ENCODE measurements at regions not wholly inside any gene's neighbourhood (a gene's known extent, or its start where the extent isn't known, plus 50 kb on each side); places are given as distances from the start of the nearest gene placed in this dataset.
"Not testable (repeated sequence)": the region's sequence is repeated elsewhere in the genome, so short reads cannot be mapped to it uniquely, and the experiment has no call there.

DNA sequence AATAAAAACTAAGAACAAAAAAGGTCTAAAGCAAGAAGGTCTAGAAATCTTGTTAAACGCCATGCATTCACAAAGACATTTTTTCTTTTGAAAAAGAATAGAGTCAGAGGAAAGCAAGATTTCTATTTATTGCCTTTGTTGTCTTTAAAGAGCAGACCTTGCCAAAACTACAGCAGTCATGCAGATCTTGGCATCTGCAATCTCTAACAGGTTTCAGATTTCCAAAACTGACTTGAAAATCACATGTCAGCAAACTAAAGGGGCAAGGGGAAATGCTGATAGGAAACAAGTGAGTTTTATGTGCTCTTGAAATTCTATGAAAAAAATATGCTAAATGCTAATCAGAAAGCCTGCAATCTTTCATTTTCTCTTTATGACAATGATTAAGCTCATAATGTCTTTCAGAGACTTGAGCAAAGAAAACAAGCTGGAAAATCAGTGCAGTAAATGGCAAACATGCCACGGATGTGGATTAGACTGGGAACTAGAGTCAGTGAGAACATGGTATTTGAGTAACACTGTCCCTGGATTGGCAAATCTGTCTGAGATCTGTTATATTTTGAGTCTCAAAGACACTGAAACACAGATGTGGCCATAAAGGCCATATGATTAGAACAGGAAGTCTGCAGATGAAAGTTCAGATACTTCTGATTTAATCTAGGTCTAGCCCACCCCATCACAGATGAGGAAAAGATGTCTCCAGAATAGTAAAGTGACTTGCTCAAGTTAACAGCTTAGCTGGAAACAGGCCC, 361.4 kb upstream of the RPS23 start:
- DNase-seq = no peak

DNA sequence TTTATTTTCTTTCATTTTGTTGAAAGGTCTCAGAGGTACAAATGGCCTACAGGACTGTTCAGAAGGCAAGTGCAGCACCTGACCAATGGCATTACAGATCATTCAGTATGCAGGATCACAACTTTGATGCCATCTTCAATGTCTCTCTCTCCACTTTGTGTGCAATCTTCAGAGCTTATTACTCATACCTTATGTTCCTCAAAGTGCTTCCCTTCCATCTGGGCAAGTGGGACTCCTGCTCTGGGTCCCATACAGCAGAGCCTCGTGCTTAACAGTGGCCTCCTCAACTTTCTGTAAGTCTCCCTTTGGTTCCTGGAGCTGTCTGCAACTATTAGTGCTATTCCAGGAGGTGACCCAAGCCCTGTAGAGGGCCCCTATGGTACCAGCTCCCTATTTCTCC, 358.4 kb upstream of the RPS23 start:
- DNase-seq = no peak

DNA sequence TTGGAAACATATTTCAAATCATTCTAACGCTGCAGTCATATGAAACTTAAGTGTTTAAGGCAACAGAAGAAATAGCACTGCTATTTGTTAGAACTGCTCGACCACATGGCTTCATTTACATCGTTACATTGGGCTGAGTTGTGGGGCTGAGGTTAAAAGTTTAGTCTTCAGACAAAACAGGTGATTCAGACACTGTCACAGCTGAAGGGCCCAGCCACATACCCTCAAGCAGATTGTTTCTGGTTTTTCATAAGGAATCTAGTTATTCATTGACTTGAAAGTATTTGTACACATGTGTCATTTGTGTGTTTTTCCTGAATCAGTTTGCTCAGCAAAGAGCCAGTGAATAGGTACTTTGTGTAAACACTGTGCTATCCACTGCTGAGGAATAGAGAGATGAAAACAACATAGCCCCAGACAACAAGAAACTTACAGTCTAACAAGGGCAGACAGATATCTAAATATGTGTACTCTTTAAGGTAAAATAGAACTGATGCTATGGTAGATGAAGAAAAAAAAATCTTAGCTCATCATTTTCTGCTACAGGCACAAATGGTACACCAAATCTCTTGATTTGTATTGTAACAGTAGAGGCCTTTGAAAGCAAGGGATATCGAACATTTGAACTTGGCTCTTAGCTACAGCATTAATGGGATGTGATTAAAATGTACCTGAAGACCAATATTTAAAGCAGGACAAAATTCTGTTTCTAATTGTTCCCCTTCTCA, 357.6 kb upstream of the RPS23 start:
- DNase-seq = no peak

DNA sequence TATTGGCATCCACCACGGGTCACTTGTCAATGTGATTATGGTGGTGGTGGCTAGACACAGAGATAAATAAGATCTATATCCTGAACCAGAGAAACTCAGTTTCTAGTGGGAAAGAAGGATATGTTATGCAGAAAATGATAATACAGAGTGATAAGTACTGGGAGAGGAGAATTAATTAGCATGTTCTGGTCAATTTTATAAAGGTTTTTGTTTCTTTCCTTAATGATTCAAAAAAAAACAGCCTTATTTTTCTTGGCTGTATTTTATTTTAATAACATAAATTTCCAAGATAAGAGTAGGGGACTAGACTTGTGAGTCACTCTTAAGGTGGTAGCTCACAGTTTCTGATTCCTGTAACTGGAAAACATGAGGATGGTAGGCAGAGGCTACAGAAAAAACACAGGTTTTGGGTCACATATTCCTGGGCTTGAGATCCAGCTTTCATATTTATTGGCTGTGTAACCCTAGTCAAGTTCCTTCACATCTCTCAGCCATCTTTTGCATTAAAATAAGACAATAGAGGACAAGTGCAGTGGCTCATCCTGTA, 350.3 kb upstream of the RPS23 start:
- DNase-seq = no peak

DNA sequence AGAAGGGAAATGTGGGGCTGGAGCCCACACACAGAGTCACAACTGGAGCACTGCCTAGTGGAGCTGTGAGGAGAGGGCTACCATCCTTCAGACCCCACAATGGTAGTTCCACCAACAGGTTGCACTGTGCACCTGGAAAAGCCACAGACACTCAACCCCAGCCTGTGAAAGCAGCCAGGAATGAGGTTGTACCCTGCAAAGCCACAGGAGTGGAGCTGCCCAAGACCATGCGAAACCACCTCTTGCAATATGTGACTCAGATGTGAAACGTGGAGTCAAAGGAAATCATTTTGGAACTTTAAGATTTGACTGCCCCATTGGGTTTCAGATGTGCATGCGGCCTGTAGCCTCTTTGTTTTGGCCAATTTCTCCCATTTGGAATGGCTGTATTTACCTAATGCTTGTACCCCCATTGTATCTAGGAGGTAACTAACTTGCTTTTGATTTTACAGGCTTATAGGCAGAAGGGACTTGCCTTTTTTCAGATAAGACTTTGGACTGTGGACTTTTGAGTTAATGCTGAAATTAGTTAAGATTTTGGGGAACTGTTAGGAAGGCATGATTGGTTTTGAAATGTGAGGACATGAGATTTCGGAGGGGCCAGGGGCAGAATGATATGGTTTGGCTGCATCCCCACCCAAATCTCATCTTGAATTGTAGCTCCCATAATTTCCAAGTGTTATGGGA, 348.9 kb upstream of the RPS23 start:
- not testable (repeated sequence) for DNase-seq

DNA sequence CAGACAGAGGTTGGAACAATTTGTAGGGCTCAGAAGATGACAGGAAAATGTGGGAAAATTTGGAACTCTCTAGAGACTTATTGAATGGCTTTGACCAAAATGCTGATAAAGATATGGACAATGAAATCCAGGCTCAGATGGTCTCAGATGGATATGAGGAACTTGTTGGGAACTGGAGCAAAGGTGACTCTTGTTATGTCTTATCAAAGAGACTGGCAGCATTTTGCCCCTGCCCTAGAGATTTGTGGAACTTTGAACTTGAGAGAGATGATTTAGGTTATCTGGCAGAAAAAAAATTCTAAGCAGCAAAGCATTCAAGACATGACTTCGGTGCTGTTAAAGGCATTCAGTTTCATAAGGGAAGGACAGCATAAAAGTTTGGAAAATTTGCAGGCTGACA, 347.9 kb upstream of the RPS23 start:
- DNase-seq = not testable (repeated sequence)

DNA sequence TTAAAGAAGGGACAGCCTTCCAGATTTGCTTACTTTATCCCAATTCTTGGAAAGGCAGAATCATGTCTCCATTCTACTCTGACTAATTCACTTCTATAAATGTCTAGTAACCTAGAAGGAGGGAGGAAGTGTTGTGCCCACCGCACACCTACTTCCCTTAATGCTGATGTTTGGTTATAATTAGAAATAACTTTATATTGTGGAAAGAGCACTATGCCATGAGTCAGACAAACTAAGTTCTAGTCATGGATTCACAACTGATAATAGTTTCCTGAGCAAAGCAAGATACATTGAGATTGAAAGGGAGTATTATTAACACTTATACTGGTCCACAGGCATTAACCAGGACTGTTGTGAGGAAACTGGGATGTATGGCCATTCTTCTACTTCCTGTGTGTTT, 345.9 kb upstream of the RPS23 start:
- no peak for DNase-seq

GRCh38 chr5:82622711-82623514, 344.8 kb upstream of the RPS23 start:
- no peak for DNase-seq

DNA sequence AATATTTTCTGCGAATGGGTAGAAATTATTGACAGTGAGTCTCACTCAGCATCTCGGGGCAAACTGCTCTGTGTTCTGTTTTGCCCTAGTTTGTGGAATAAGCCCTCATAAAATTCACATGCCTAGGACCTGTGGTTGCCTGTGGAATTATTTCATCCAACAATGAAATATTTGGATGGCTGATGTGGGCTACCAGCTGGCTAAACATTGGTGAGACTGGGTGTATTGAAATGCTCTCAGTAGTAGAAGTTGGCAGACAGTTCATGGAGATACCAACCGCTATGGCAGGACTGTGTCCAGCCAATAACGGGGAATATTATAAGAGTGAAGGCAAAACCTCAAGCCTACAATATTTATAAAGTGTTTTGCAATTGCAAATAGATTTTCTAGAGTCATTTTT, 344.1 kb upstream of the RPS23 start:
- no peak for DNase-seq

DNA sequence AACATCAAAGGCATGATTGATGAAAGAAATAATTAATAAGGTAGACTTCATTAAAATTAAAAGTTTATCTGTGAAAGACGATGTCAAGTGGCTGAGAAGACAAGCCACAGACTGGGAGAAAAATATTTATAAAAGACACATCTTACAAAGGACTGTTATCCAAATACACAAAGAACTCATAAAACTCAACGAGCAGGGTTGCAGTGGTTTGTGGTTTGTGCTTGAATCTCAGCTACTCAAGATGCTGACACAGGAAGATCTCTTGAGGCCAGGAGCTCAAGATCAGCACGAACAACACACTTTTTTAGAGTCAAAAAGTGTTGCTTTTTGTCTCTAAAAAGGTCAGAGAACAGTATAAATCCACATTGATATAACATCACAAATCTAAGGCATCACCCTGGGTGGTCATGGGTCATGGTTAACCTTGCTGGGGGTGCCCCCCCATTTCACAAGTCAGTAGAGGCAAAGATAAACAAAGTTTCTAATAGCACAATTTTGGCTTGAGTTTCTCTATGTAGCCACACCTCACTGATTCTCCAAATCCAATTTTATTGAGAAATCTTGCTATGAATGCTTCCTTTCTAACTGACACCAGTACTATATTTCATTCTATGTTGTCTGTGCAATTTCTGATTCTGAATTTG, 342.9 kb upstream of the RPS23 start:
- DNase-seq = no peak

DNA sequence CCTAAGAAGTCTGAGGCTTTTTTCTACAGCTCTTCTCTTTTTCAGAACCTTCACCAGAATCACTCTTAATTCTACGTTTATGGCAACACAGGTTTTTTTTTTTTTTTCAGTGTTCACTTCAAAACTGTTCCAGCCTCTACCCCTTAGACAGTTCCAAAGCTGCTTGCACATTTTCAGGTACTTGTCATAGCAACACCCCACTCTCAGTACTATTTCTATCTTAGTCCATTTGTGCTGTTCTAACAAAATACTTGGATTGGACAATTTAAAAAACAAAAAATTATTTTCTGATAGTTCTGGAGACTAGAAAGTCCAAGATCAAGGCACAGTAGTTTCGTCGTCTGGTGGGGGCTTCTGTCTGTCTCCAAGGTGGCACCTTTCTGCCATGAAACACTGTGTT, 340.9 kb upstream of the RPS23 start:
- no peak for DNase-seq

DNA sequence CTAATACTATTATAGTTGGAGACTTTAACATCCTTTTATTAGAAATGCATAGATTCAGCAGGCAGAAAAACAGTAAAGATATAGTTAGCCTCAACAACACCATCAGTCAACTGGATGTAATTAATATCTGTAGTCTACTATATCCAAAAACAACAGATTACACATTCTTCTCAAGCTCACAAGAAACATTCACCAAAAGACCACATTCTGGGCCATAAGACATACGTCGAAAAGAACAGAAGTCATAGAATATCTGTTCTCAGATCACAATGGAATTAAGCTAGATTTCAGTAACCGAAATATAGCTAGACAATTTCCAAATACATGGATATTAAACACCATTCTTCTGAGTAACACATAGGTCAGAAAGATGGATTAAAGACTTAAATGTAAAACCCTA, 336.6 kb upstream of the RPS23 start:
- DNase-seq = no peak

GRCh38 chr5:82613891-82614290, 335.7 kb upstream of the RPS23 start:
- DNase-seq = no peak

DNA sequence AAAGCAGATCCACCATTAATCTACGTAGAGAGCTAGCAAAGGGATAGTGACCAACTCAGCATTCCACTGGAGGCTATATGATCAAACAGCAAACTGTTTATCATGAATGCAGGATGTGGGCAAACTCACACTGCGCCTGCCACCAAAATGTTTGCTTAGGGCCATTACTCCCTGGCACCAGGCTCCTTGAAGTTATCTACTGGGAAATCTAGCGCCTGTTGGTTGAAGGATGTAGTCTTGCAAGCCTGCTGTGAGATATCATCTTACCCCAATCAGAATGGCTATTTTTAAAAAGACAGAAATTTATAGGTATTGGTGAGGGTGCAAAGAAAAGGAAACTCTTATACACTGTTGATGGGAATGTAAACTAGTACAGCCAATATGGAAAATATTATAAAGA, 332.5 kb upstream of the RPS23 start:
- no peak for DNase-seq

GRCh38 chr5:82605441-82605973, 327.4 kb upstream of the RPS23 start:
- DNase-seq = no peak

DNA sequence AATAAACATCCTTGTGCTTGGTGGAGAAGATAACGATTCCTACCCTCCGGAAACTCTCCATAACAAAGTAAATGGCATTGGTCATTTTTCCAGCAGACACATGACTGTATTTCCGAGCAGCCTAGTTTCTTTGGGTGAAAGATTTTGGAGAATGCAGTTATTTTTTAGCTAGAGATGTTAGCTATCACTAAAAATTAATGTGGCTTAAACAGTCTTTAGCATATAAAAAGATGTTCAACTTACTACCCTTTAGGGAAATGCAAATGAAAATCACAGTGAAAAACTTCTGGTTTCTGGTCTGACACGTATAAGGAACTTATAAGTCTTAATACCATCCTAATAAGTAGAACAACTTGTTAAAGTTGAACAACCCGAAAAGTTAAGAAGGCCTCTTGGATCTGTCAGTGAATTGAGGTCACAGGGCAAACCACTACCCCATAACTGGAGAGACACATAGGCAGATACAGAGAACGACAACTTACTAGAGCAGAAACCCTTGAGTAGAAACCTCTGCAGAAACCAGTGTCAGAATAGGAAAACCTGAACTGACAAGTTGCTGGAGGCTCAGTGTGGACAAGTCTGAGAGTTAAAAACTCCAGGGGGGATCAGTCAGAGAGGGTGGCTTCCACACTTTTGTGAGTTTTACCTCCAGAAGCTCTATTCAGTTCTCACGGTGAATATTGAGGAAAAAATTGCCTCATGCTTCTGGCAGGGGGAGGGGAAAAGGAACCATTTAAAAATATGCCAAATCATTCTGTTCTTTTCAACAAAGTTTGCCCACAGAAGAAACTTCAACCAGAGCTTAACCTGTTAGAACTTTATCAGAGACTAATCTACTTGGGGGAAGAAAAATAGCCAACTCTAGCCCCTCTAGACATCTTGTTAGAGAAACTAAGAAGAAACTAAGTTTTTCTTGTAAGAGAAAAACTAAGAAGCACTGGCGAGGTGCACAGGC, 325.2 kb upstream of the RPS23 start:
- DNase-seq = no peak

DNA sequence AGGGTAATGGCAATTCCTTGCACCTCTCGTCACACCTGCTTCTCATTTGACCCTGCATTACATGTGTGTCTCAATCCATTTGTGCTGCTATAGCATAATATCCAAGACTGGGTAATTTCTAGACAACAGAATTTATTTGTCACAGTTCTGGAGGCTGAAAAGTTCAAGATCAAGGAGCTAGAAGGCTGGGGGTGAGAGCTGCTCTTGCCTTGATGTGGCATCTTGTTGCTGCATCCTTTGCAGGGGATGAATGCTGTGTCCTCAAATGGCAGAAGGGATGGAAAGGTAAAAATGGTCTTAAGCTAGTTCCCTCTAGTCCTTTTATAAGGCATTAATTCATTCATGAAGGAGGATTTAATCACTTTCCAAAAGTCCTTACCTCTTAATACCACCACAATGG, 323.7 kb upstream of the RPS23 start:
- no peak for DNase-seq

- no peak for DNase-seq
Measured at GRCh38 chr5:82601077-82601476, 322.9 kb upstream of the RPS23 start.

- no peak for DNase-seq
Measured at GRCh38 chr5:82599692-82600091, 321.5 kb upstream of the RPS23 start.

DNA sequence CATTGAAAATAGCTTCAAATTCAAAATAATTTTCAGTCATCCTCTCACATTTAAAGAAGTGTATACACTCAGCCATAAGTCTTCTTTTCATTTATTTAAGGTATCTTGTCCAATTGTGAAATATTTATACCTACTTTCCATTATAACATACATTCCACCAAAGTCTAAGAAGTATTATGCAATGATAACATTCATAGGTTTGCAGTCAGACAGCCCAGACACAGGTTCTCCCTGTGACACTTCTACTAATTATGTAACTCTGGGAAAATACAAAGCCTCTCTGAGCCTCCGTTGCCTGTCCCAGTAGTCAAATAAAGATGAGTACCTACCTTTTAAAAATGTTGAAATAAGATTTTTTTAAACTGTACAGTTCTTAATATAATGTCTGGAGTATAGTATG, 320.9 kb upstream of the RPS23 start:
- DNase-seq = no peak

DNA sequence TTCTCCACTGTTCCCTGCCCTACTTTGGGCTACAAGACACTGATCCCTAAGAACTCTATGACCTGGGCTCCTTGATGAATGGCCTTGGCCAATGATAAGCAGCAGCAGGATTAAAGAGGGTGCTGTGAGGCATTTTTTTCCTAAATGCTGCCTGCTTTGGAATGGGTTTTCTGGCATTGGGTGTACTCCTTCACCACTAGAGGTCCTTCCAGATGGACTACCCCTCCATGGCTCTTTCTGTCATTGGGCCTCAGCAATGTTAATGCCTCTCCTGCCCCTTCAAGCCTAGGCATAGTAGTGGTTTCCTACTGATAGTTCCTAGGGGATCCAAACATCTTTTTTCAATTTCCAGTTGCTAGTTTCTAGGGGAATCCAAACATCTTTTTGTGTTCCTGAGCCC, 319.3 kb upstream of the RPS23 start:
- DNase-seq = no peak

Data from activated CD8-positive, alpha-beta memory T cell treated with anti-CD3 and anti-CD28 coated beads, Interleukin-2, amount 50 U/mL, for 4 hours (primary cell).